ENCODE measurements at regions not wholly inside any gene's neighbourhood (a gene's known extent, or its start where the extent isn't known, plus 50 kb on each side); places are given as distances from the start of the nearest gene placed in this dataset.

DNA sequence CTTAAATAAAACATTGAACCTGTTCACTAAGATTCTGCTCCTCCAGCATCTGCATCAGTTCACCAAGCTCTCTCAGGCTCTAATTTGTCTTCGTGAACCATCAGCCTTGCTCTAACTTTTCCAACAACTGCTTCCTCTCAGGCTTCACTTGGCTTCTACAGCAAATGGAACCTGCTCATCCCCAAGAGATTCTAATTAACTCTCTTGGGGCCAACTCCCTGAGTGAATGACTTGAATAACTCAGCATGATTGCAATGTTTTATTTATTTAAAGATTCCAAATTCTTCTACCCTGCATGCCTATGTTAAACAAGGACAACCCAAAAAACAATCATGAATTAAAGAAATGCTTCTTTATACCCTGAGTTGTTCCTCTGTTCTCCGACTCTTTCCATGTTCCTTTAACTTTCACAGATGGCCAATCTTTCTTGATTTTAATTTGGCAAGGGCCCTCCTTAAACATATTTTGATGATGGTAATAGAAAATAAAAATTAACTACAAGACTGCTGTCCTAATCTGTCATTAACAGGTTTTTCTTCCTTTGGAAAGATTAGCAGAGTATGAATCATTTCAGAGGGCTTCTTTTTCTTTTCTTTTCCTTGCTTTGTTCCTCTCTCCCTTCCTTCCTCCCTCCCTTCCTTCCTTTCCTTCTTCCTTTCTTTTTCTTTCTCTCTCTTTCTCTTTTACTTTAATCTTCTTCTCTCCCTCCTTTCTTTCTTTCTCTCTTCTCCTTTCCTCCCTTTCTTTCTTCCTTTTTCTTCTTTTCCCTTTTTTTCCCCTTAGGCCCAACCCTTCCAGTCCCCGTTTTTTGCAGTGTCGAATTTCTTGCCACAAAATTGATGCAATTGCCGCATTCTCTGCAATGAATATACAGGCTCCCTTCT is 195.0 kb upstream of the RHOBTB1 start:
- DNase-seq, result no peak

GRCh38 chr10:61136139-61136538 is 192.2 kb upstream of the RHOBTB1 start:
- no peak for DNase-seq

DNA sequence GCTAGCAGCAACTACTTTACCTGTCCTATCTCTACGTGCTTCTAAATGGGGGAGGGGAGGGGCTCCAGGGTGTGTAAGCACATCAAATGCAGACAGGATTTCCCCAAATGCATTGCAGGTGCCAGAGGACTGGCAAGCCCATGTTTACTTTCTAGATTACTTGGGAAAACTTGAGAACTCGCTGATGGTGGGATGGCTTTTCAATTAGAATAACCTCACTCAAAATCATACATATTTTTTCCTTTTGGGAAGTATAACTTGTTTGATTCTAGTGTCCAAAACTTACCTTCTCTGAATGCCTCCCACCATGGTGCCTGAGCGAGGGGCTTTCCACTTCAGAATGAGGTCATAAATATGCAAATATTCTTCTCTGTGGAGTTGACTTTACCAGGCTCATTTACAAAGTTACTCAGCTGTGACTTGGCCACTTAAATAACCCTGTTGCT is 191.3 kb upstream of the RHOBTB1 start:
- DNase-seq, result no peak

DNA sequence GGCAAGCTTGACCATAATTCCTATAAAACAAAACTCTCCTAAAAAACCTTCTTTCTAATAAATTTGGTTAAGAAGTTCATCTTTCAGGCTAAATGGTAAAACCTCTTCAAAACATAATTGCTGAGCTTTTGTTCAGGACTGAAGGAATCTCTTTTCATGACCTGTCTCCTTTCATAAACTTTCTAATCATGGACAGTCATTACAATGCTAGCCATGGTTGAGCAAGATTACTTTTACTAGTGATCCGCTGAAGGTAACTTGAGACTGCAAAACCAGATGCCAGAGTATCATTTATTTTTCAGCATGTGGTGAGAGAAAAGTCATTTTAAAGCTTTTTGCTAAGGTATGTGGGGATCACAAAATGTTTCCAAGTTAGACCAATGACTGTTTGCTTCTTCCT is 186.4 kb upstream of the RHOBTB1 start:
- no peak for DNase-seq

DNA sequence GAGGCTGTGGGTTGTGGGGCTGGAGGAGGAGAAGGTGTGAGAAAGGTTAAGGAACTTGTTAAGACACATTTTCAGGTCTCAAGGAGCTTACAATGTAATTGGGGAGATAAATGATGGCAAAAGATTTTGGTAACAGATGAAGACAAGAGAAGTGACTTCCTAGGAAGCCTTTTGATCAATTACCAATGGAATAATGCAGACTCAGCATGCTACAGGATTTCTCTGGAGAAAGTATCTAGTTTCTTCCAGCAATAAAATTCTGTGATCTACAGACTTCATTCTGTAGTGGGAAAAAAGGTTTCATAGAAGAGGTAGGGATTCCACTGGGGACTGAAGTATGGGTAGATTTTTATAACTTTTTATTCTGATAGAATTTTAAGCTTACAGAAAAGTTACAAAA is 184.2 kb upstream of the RHOBTB1 start:
- DNase-seq, result no peak

- DNase-seq, result peak; percentile 25
Observed at GRCh38 chr10:61125560-61126170, 181.7 kb upstream of the RHOBTB1 start.

- DNase-seq, result no peak
Observed at GRCh38 chr10:61124756-61125530, 181.0 kb upstream of the RHOBTB1 start.

DNA sequence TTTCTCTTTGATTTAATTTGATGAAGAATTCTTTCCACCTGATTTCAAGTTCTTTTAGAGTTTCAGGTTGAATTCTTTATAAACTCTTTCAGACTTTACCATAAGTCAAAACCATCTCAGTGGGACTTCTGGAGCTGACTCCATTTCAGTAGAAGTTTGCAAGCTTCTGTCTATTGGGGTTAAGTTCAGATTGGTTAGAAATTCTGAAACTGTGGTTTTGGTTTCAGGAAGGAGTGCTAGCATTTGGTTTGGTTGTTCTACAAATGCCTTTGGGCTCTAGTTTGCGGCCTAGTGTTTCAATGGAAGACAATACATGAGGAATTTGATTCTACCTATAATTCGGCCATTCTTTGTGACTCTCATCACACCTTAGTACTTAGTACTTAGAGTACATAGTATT is 176.8 kb upstream of the RHOBTB1 start:
- no peak for DNase-seq

- DNase-seq, result no peak
Observed at GRCh38 chr10:61119573-61119972, 175.6 kb upstream of the RHOBTB1 start.

GRCh38 chr10:61115897-61116296 is 171.9 kb upstream of the RHOBTB1 start:
- no peak for DNase-seq

DNA sequence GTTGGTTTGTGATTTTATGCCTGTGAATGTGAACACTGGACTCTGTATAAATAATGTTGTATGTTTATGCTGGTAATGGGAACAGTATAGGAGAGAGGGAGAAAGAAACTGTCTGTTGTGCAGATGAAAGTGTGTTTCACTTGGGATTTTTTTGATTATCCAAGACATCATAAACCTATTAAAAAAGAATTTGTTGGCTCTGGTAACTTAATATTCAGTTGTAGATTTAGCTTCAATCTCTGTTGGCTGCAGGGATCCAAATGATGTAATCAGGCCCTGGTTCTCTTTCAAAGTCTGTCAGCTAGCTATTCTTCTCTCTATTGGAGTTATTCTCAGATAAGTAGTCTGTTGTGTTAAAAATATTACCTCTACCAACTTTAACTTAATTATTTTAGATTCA is 168.8 kb upstream of the RHOBTB1 start:
- DNase-seq, result no peak

GRCh38 chr10:61110936-61111335 is 167.0 kb upstream of the RHOBTB1 start:
- DNase-seq, result no peak

GRCh38 chr10:61110188-61110844 is 166.3 kb upstream of the RHOBTB1 start:
- DNase-seq, result no peak

- no peak for DNase-seq
Observed at GRCh38 chr10:61108915-61109314, 164.9 kb upstream of the RHOBTB1 start.

DNA sequence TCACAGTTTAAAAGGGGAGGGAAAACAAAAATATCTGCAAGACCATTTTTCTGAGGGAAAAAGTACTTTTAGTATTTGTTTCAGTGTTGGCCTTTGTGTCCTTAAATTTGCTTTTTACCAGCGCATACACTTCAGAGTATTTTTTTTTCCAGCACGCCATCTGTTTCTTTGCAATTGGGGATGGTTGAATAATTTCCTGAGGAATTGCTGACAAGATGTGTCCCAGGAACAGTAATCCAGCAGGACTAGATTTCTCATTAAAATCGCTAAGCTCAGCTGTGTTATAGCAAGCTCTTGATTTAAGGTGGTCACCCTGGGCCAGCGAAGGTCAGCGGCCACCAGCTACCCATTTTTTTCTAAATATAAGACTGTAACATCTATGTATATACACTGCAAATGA is 156.9 kb upstream of the RHOBTB1 start:
- peak; percentile 60 for DNase-seq

DNA sequence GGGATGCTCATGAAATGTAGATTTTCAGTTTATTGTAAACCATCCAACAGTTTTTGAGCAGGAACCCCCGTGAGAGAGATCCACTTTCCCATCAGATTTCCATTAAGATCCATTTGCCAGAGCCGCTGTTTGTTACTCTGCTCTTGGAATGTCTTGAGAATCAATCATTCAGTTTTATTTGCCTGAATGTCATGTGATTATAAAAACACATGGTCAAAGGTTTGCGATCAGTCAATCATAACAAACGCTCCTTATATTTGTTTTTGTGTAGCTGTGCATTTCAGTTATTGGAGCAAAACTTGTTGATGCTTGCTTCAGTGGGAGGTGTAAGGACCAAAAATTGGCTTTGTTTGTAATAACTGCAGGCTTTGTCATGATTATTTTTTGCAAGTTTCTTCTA is 155.8 kb upstream of the RHOBTB1 start:
- DNase-seq, result no peak

- no peak for DNase-seq
Observed at GRCh38 chr10:61098966-61099365, 155.0 kb upstream of the RHOBTB1 start.

DNA sequence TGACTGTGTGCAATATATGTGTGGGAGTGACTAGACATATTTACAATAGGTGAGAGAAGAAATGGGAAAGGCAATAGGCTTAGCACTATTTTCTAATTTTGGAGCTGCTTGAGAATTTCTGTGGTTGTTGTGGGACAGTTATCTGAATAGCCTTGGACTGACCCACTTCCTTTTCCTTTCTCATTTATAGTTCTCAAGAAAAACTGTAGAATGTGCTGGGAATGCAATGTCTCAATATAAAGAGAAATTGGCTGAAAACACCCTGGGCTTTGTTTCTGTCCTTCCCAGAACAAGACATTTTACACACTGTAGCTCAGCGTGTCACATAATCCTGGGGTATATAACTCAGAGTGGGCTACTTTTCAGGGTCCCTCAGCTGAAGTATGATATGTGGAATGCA is 153.0 kb upstream of the RHOBTB1 start:
- DNase-seq, result no peak

DNA sequence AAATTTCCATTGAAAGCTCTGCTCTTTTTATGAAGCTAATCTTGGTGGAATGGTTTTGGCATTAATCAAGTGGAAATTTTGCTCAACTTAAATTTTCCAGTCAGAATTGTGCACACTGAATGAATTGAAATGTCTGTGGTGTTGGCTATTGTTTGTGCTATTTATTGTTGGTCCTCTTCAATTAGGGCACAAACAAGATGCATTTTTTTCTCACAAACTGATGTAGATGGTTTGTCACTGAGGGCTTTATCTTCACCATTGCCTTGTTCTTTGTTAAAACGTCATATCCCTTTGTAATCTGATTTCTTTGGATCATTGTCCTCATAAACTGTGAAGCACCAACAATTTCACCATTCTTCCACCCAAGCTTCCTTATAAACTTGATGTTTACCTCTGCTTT is 152.1 kb upstream of the RHOBTB1 start:
- DNase-seq, result no peak

- no peak for DNase-seq
Observed at GRCh38 chr10:61091531-61091930, 147.5 kb upstream of the RHOBTB1 start.

GRCh38 chr10:61089251-61089650 is 145.3 kb upstream of the RHOBTB1 start:
- no peak for DNase-seq

DNA sequence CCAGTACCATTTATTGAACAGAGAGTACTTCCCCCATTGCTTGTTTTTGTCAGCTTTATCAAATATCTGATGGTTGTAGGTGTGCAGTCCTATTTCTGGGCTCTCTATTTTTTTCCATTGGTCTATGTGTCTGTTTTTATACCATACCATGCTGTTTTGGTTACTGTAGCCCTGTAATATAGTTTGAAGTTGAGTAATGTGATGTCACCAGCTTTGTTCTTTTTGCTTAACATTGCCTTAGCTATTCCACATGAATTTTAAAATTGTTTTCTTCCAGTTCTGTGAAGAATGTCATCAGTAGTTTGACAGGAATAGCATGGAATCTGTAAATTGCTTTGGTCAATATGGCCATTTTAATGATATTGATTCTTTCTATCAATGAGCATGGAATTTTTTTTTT is 140.5 kb upstream of the RHOBTB1 start:
- no peak for DNase-seq

GRCh38 chr10:61081301-61081700 is 137.3 kb upstream of the RHOBTB1 start:
- no peak for DNase-seq
